RPMI8226 (cell line): ENCODE measurements at regions not wholly inside any gene's neighbourhood (a gene's known extent, or its start where the extent isn't known, plus 50 kb on each side); places are given as distances from the start of the nearest gene placed in this dataset.

Experiments
- DNase-seq: peaks from one replicate; pipeline ENCODE4 v3.0.0-alpha.2; 2015

DNA sequence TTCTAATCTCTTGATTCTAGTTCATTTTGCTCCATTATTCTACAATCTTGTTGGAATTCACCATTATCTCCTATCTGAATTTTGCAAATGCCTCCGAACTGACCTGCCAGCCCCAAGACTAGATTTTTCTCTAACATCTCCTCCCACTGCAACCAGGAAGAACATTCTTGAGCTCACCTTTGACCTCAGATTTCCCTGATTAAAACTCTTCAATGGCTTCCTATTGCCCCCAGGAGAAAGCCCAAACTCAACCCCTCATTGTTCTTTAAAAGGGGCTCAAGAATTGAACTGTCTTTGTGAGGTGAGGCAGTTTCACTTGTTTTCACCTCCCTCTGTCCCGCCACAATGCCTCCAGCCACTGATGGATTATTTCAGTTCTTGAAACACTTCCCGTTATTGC is 784.6 kb upstream of the ZEB2 start:
- DNase-seq, result no peak

DNA sequence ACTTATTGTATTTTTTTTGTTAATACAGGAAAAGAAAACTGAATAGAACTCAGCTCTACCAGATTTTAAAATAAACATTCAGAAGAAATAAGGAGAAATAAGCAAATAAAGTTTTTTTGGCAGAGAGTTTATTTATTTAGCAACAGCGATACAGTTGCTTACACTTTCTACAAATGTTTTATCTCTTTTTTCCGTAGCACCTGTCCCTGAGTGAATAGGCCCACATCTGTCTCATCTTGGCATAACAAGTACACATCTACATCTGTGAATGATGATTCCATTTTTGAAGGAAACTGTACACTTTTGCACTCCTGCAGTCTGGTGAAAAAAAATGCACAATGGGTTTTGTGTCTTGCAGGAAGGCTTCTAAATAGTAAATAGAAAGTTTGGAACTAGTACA is 783.6 kb upstream of the ZEB2 start:
- no peak for DNase-seq

DNA sequence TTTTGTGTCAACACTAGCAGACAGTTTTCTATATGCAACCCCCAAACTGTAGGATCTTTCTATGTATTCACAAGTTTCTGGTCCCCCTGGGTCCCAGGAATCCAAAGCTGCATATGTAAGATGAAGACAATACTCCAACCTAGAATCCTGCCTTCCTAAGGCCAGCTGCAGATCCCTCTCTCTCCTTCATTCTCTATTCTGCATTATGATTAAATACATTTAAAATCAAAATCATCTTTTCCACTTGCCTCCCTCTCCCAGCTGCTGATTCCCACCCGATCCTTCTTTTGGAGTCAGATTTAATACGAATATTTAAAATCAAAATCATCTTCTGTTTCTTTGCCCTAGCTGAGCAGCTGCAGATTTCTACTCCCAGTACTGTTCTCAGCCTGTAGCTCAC is 783.0 kb upstream of the ZEB2 start:
- no peak for DNase-seq

- no peak for DNase-seq
Observed at GRCh38 chr2:145302451-145302850, 782.5 kb upstream of the ZEB2 start.

DNA sequence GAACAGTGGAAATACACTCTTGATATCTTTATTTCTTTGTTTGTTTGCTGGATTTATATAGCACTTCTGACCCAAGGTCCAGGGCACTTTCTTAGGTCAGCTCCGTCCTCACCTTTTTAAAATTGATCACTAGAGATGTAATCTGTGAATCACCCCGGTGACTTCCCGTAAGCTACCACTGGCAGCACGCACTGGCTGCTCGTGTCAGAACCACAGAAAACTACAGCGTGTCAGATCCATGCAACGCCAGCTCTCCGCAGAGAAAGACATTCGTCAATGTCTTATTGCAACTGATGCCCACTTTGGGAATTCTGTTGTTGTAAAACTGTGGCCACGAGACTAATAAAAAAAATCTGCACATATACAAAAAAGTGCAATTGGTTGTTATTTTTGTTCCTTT is 779.4 kb upstream of the ZEB2 start:
- DNase-seq, result no peak

DNA sequence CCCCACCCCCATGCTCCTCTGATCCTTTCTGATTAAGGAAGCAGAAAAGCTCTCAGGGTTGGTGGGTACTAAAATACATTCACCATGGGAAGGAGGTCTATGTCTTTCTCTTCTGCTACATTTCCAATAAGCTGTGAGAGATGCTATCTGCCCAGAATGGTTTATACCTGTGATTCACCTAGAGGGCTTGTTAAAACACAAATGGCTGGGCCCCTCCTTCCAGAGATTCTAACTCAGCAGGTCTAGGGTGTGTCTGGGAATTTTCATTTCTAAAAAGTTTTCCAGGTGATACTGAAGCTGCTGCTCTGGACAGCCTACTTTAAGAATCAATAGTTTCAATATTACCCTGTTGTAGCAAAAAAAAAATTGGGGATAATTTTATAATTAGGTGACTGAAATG is 772.2 kb upstream of the ZEB2 start:
- no peak for DNase-seq

- DNase-seq, result no peak
Observed at GRCh38 chr2:145290986-145291385, 771.1 kb upstream of the ZEB2 start.

DNA sequence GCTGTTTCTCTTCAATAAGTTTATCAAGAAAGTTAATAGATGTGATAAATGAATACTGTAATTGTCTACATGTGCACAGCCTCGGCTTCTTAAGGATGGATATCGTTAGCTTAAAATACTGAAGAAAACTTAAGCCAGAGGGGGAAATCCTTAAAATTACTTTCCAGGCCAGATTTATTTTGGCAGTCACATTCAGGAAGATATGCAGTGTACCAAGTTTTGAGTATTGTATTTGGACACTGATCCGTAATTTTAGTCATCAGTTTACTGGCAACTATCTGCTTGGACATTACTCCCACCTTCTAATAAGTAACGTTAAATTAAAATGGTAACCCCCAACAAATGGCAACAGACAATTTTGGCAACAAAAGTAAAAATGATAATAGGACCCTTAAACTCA is 770.0 kb upstream of the ZEB2 start:
- no peak for DNase-seq

- no peak for DNase-seq
Observed at GRCh38 chr2:145288650-145289496, 769.0 kb upstream of the ZEB2 start.

- DNase-seq, result no peak
Observed at GRCh38 chr2:145287736-145288135, 767.8 kb upstream of the ZEB2 start.

- DNase-seq, result no peak
Observed at GRCh38 chr2:145286716-145287275, 766.9 kb upstream of the ZEB2 start.

GRCh38 chr2:145284551-145284950 is 764.6 kb upstream of the ZEB2 start:
- DNase-seq, result no peak

GRCh38 chr2:145283131-145283530 is 763.2 kb upstream of the ZEB2 start:
- no peak for DNase-seq

DNA sequence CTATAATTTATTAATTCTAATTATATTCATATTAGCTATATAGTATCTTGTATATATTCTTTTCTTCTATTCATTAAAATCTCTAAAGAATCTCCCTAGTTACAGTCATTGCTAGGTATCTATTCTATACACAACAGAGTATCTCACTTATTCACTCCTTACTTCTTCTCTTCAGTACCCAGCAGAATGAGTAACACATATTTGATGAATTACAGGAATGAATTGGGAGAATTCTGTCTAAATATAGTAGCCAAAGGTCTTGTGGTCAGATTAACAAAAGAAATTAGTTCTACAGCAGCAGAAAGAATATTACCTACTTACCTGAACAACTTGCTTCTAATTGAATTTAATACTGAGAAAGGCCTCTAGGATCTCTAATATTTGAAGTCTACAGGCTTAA is 758.0 kb upstream of the ZEB2 start:
- DNase-seq, result no peak

- no peak for DNase-seq
Observed at GRCh38 chr2:145273840-145274239, 753.9 kb upstream of the ZEB2 start.

GRCh38 chr2:145268931-145269330 is 749.0 kb upstream of the ZEB2 start:
- no peak for DNase-seq

GRCh38 chr2:145267451-145267850 is 747.5 kb upstream of the ZEB2 start:
- DNase-seq, result no peak

- DNase-seq, result no peak
Observed at GRCh38 chr2:145265244-145265643, 745.3 kb upstream of the ZEB2 start.

- DNase-seq, result no peak
Observed at GRCh38 chr2:145260674-145261073, 740.8 kb upstream of the ZEB2 start.

- DNase-seq, result no peak
Observed at GRCh38 chr2:145260081-145260480, 740.2 kb upstream of the ZEB2 start.

DNA sequence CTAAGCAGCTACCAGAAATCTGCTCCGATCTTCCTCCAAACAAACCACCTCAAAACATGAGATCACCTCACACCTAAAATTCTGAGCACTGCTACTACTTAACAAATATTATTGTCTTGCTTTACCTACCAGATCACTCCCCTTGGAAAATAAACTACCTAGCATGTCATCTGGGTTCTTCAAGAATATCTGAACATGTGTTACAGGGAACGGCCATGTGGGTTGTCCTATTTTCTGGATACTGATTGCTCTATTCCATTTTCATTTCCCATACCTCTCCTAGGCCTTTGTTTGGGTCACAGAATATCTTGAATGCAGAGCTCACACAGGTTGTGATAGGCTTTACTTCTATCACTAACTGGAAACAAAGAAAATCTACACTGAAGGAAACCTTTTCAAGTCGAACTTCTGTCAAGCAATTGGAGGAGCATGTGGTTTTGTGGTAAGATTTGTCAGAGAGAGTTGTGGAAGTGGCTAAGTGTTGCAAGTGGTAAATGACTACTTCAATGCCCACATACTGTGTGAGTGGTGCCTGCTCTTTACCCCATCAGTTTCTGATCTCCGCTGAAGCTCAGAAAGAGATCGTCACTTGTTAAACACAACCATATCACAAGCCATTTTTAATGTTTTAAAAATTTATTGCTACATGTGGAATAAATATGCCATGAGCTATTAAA is 739.1 kb upstream of the ZEB2 start:
- DNase-seq, result no peak

GRCh38 chr2:145257931-145258330 is 738.0 kb upstream of the ZEB2 start:
- no peak for DNase-seq

DNA sequence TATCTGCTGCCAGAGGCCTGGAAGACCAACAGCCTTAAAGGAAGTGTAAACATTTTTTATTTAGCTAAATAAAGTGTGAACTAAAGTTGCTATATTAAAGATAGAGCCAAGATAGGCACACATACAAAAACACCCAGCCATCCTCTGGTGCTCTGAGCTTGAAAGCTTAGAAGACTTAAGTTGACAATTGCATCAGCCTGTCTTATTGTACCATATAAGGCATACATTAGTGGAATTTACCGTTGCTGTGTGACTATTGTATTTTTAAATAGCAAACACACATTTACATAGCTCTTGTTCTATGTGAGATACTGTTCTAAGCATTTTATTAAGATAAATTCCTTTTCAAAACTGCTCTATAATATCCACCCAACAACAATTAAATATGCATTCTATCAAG is 736.6 kb upstream of the ZEB2 start:
- DNase-seq, result no peak

DNA sequence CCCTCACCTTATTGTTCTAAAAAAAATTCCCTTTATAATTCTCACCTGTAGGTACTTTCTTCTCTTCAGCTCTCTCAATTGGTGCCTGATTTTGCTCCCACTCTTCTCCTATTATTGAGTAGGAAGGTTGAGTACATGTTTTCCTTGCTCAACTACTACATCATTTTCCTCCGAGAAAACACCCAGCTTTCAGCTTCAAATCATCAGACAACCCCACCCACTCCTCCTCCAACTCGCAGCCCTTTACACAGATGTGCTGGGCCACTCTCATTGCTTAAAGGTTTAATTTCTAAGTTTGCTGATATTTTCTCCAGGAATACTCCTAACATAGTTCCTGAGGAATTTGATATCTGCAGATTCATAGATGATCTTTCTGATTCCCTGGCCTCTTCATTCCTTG is 734.4 kb upstream of the ZEB2 start:
- no peak for DNase-seq
